CD4-positive, alpha-beta memory T cell (primary cell): ENCODE measurements at regions not wholly inside any gene's neighbourhood (a gene's known extent, or its start where the extent isn't known, plus 50 kb on each side); places are given as distances from the start of the nearest gene placed in this dataset.
"Not testable (repeated sequence)": the region's sequence is repeated elsewhere in the genome, so short reads cannot be mapped to it uniquely, and the experiment has no call there.

Experiments
- CTCF ChIA-PET: fragments of 350-600 bp; sonication (Branson Sonifier 250); formaldehyde crosslinking; loops from one replicate; lab custom pipeline; 2021; ENCODE audit warnings: inconsistent platforms; ENCODE audit not compliant: partially characterized antibody; lab: Charles Lee
- POLR2A ChIA-PET: fragments of 350-600 bp; sonication (Branson Sonifier 250); formaldehyde crosslinking; loops from one replicate; lab custom pipeline; 2021; ENCODE audit not compliant: partially characterized antibody; lab: Charles Lee
- DNase-seq, 5 donors: peaks; one replicate each; pipeline versions ENCODE4 v3.0.0 to v3.0.0-alpha.2; 2020 to 2022; ENCODE audit warnings: mixed read lengths in 1 of 5
- H3K27ac ChIP-seq: one replicate; pipeline ENCODE4 v1.7.0; 2013; ENCODE audit warnings: low read depth, low read length
- H3K27me3 ChIP-seq: 2 replicates; pipeline ENCODE4 v1.7.0; 2013; ENCODE audit warnings: mild to moderate bottlenecking, low read length, moderate library complexity; ENCODE audit not compliant: insufficient read depth
- H3K36me3 ChIP-seq: 2 replicates; pipeline ENCODE4 v1.7.0; 2013; ENCODE audit warnings: mild to moderate bottlenecking, low read length, moderate library complexity; ENCODE audit not compliant: insufficient read depth
- H3K4me1 ChIP-seq: 2 replicates; pipeline ENCODE4 v1.7.0; 2013; ENCODE audit warnings: mild to moderate bottlenecking, low read length, moderate library complexity; ENCODE audit not compliant: insufficient read depth
- H3K4me3 ChIP-seq, 2 donors: one replicate each; pipeline ENCODE4 v1.7.0; 2013; ENCODE audit warnings: low read length in 2 of 2, mild to moderate bottlenecking in 1 of 2
- H3K9me3 ChIP-seq, 2 donors: one replicate each; pipeline ENCODE4 v1.7.0; 2013; ENCODE audit warnings: low read length in 2 of 2, control low read depth in 1 of 2; ENCODE audit not compliant: control insufficient read depth in 1 of 2
- H3K27ac Mint-ChIP-seq, 7 donors: one replicate each; pipeline ENCODE4 v1.8.0; 2020 to 2021; ENCODE audit warnings: mixed read lengths in 7 of 7, mild to moderate bottlenecking in 6 of 7, inconsistent platforms in 3 of 7, moderate library complexity in 3 of 7
- H3K27me3 Mint-ChIP-seq, 2 donors: one replicate each; pipeline ENCODE4 v1.8.0; 2020 to 2021; ENCODE audit warnings: mixed read lengths in 2 of 2
- H3K36me3 Mint-ChIP-seq, 2 donors: one replicate each; pipeline ENCODE4 v1.8.0; 2020 to 2021; ENCODE audit warnings: mixed read lengths in 2 of 2, inconsistent platforms in 1 of 2, mild to moderate bottlenecking in 1 of 2
- H3K4me1 Mint-ChIP-seq, 4 donors: one replicate each; pipeline ENCODE4 v1.8.0; 2020 to 2021; ENCODE audit warnings: mixed read lengths in 4 of 4, mild to moderate bottlenecking in 1 of 4
- H3K4me3 Mint-ChIP-seq, 8 donors: one replicate each; pipeline ENCODE4 v1.8.0; 2020 to 2021; ENCODE audit warnings: mixed read lengths in 8 of 8, mild to moderate bottlenecking in 7 of 8, moderate library complexity in 6 of 8, inconsistent platforms in 3 of 8
- H3K9me3 Mint-ChIP-seq, 8 donors: one replicate each; pipeline ENCODE4 v1.8.0; 2020 to 2021; ENCODE audit warnings: mixed read lengths in 8 of 8, mild to moderate bottlenecking in 5 of 8, inconsistent platforms in 3 of 8, moderate library complexity in 1 of 8
- intact Hi-C: fragments of 100-400 bp; cut with micrococcal nuclease; formaldehyde crosslinking; loops from one replicate; pipeline ENCODE4 v1.15.1; 2023

DNA sequence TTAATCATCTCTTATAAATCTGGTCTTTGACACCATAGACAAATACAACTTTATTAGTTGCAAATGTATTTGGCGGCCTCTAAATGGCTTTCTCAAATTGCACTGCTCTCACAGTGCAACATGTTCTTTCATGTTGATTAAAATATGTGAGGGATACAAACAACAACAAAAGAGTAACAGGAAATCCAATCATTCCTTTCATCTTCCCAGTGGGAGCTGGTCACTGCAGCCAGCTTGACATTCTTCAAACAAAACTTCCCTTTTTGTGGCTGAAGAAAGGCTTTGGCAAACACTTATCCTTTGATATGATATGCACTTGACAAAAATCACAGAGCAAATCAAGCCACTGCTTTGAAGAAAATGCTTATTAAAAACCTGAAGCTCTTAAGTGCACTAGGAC is 973.6 kb downstream of the EPHA3 start:
- Histone ChIP-seq H3K27ac (no peak overlapping the region), H3K27me3 (no peaks in the 10 kb centered on the region), H3K36me3 (no peaks in the 10 kb centered on the region), H3K4me3 (no peak overlapping the region), H3K9me3 (no peaks in the 10 kb centered on the region), H3K4me1 (no peaks in the 10 kb centered on the region)
- Mint-ChIP-seq H3K27me3 (no peaks in the 10 kb centered on the region), H3K4me1 (no peaks in the 10 kb centered on the region), H3K27ac (no peak overlapping the region), H3K36me3 (no peaks in the 10 kb centered on the region), H3K4me3 (no peak overlapping the region), H3K9me3 (peaks cover 0 to 4% (median 2%) of the 10 kb centered on the region in 8 donors)
- intact Hi-C loops: no loop called here
- DNase-seq: no peak
- POLR2A ChIA-PET: no interaction called here
- CTCF ChIA-PET: no interaction called here

GRCh38 chr3:90086297-90086696 is 978.9 kb downstream of the EPHA3 start:
- H3K4me1 ChIP-seq, CTCF ChIA-PET, H3K27ac ChIP-seq, intact Hi-C loops, H3K4me3 Mint-ChIP-seq, H3K36me3 Mint-ChIP-seq, DNase-seq, H3K27me3 ChIP-seq, POLR2A ChIA-PET, H3K27me3 Mint-ChIP-seq, H3K27ac Mint-ChIP-seq, H3K4me3 ChIP-seq, H3K36me3 ChIP-seq, H3K4me1 Mint-ChIP-seq, H3K9me3 Mint-ChIP-seq, H3K9me3 ChIP-seq: not testable (repeated sequence)

DNA sequence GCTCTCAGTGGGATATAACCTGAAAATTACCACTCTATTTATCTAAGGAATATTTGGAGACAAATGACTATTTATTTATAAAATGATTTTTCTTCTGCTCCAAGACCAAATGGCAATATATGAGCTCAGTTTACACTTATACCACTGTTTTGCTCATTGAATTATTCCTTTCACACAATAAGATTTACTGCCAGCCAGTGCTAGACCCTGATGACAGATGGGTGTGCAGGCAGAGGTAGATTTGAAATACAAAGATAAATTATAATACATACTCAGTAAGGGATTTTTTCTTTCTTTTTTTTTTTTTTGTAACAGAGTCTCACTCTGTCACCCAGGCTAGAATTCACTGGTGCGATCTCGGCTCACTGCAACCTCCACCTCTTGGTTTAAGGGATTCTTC is 980.3 kb downstream of the EPHA3 start:
- ChIA-PET CTCF (no interaction called here), POLR2A (no interaction called here)
- Mint-ChIP-seq H3K27me3 (no peaks in the 10 kb centered on the region), H3K4me1 (no peaks in the 10 kb centered on the region), H3K9me3 (peaks cover 0 to 5% (median 3%) of the 10 kb centered on the region in 8 donors), H3K27ac (no peak overlapping the region), H3K36me3 (no peaks in the 10 kb centered on the region), H3K4me3 (no peak overlapping the region)
- no peaks in the 10 kb centered on the region for H3K27me3 ChIP-seq
- no peak for DNase-seq
- H3K9me3 ChIP-seq: no peaks in the 10 kb centered on the region
- H3K36me3 ChIP-seq: no peaks in the 10 kb centered on the region
- H3K27ac ChIP-seq: no peak overlapping the region
- H3K4me3 ChIP-seq: no peak overlapping the region
- intact Hi-C loops: no loop called here
- H3K4me1 ChIP-seq: no peaks in the 10 kb centered on the region

DNA sequence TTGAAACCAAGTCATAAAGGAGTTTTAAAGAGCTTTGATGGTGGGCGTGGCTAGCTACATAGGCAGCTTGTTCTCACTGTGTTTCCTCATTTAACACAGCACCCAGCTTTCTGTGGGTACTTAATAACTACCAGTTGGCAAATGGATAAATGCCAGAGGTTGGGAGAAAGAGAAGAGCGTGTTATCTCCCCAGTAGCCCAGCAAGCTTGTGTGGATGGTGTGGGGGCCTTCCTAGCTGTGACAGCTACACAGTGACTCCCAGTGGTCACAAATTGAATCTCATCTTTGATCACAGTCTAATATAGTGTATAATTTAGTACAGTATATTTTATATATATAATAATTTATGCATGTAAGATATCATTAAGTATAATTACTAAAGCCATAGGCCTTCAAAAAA is 984.1 kb downstream of the EPHA3 start:
- no peaks in the 10 kb centered on the region for H3K4me1 ChIP-seq
- H3K27ac Mint-ChIP-seq: no peak overlapping the region
- H3K27ac ChIP-seq: no peak overlapping the region
- H3K4me1 Mint-ChIP-seq: no peaks in the 10 kb centered on the region
- H3K4me3 Mint-ChIP-seq: no peak overlapping the region
- H3K27me3 Mint-ChIP-seq: no peaks in the 10 kb centered on the region
- POLR2A ChIA-PET: no interaction called here
- H3K27me3 ChIP-seq: no peaks in the 10 kb centered on the region
- no peaks in the 10 kb centered on the region for H3K36me3 Mint-ChIP-seq
- CTCF ChIA-PET: no interaction called here
- no peaks in the 10 kb centered on the region for H3K9me3 ChIP-seq
- H3K36me3 ChIP-seq: no peaks in the 10 kb centered on the region
- no peak for DNase-seq
- H3K9me3 Mint-ChIP-seq: peaks cover 0 to 5% (median 3%) of the 10 kb centered on the region in 8 donors
- intact Hi-C loops: no loop called here
- H3K4me3 ChIP-seq: no peak overlapping the region

DNA sequence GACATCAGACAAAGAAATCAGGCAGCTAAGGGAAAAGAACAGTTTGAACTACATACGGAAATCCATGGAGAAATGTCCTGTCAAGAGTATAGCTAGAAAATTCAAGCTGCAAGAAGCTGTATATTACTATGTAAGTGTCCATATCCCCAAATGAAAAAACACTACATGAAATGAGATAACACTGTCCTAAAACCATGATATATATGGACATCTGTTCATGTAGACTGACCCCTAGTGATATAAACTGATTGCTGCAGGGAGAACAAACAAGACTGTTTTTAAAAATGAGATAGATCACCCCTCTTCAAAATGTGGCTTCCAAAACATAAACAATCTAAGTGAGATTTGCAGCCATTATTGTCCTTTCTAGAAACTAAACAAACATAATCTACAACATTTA is 985.6 kb downstream of the EPHA3 start:
- H3K4me3 Mint-ChIP-seq: no peak overlapping the region
- Histone ChIP-seq H3K27me3 (no peaks in the 10 kb centered on the region), H3K4me1 (no peaks in the 10 kb centered on the region), H3K4me3 (no peak overlapping the region), H3K27ac (no peak overlapping the region), H3K36me3 (no peaks in the 10 kb centered on the region), H3K9me3 (no peaks in the 10 kb centered on the region)
- no peak overlapping the region for H3K27ac Mint-ChIP-seq
- POLR2A ChIA-PET: no interaction called here
- DNase-seq: no peak
- CTCF ChIA-PET: no interaction called here
- no peaks in the 10 kb centered on the region for H3K4me1 Mint-ChIP-seq
- peaks cover 0 to 5% (median 3%) of the 10 kb centered on the region in 8 donors for H3K9me3 Mint-ChIP-seq
- intact Hi-C loops: no loop called here
- no peaks in the 10 kb centered on the region for H3K27me3 Mint-ChIP-seq
- H3K36me3 Mint-ChIP-seq: no peaks in the 10 kb centered on the region

GRCh38 chr3:90095811-90096210 is 988.4 kb downstream of the EPHA3 start:
- no peaks in the 10 kb centered on the region for H3K36me3 ChIP-seq
- H3K4me1 ChIP-seq: no peaks in the 10 kb centered on the region
- ChIA-PET POLR2A (no interaction called here), CTCF (no interaction called here)
- H3K9me3 ChIP-seq: no peaks in the 10 kb centered on the region
- intact Hi-C loops: no loop called here
- Mint-ChIP-seq H3K4me3 (no peak overlapping the region), H3K4me1 (no peaks in the 10 kb centered on the region), H3K27me3 (no peaks in the 10 kb centered on the region), H3K9me3 (peaks cover 0 to 4% (median 1%) of the 10 kb centered on the region in 8 donors), H3K36me3 (no peaks in the 10 kb centered on the region), H3K27ac (no peak overlapping the region)
- no peak overlapping the region for H3K27ac ChIP-seq
- H3K4me3 ChIP-seq: no peak overlapping the region
- no peak for DNase-seq
- H3K27me3 ChIP-seq: no peaks in the 10 kb centered on the region

- Histone ChIP-seq H3K4me3 (no peak overlapping the region), H3K9me3 (no peaks in the 10 kb centered on the region), H3K4me1 (no peaks in the 10 kb centered on the region), H3K27ac (no peak overlapping the region), H3K36me3 (no peaks in the 10 kb centered on the region), H3K27me3 (no peaks in the 10 kb centered on the region)
- H3K4me1 Mint-ChIP-seq: no peaks in the 10 kb centered on the region
- intact Hi-C loops: no loop called here
- DNase-seq: no peak
- H3K4me3 Mint-ChIP-seq: no peak overlapping the region
- no peaks in the 10 kb centered on the region for H3K27me3 Mint-ChIP-seq
- H3K36me3 Mint-ChIP-seq: no peaks in the 10 kb centered on the region
- ChIA-PET POLR2A (no interaction called here), CTCF (no interaction called here)
- peaks cover 0 to 4% (median 2%) of the 10 kb centered on the region in 8 donors for H3K9me3 Mint-ChIP-seq
- H3K27ac Mint-ChIP-seq: no peak overlapping the region
Observed at GRCh38 chr3:90099493-90099892, 992.1 kb downstream of the EPHA3 start.

GRCh38 chr3:90102146-90102545 is 994.7 kb downstream of the EPHA3 start:
- Histone ChIP-seq H3K36me3 (no peaks in the 10 kb centered on the region), H3K4me1 (no peaks in the 10 kb centered on the region), H3K27ac (no peak overlapping the region), H3K4me3 (no peak overlapping the region), H3K9me3 (no peaks in the 10 kb centered on the region), H3K27me3 (no peaks in the 10 kb centered on the region)
- no peak for DNase-seq
- intact Hi-C loops: no loop called here
- Mint-ChIP-seq H3K4me1 (no peaks in the 10 kb centered on the region), H3K9me3 (peaks cover 0 to 14% (median 3%) of the 10 kb centered on the region in 8 donors), H3K27ac (no peak overlapping the region), H3K27me3 (no peaks in the 10 kb centered on the region), H3K4me3 (no peak overlapping the region), H3K36me3 (no peaks in the 10 kb centered on the region)
- ChIA-PET POLR2A (no interaction called here), CTCF (no interaction called here)
